ENCODE measurements at regions not wholly inside any gene's neighbourhood (a gene's known extent, or its start where the extent isn't known, plus 50 kb on each side); places are given as distances from the start of the nearest gene placed in this dataset.

DNA sequence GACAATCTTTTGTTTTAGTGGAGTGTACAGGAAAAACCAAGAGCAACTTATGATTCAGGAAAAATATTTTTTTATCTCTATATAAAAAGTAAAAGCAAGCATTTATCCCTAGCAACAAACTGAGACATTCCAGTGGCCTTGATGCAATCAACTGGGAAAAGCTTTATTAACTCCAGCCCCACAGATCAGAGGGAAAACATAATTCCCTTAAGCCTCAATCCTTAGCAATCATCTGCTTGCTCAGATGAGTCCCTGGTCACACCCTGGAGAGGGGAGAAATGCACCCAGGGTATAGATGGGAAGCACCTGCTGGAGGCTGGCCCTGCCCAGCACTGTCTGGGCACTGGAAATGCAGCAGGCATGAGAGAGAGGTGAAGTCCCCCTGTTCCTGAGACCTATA is 636.6 kb downstream of the TNS3 start:
- Mint-ChIP-seq H3K4me3 (no peak overlapping the region), H3K36me3 (ENCODE audit: low read depth) (no peaks in the 10 kb centered on the region), H3K4me1 (ENCODE audit: low read depth) (no peaks in the 10 kb centered on the region), H3K9me3 (no peaks in the 10 kb centered on the region), H3K27me3 (ENCODE audit: low read depth) (no peaks in the 10 kb centered on the region), H3K27ac (no peak overlapping the region)
- intact Hi-C loops (cut with micrococcal nuclease), result no loop called here
- CTCF ChIA-PET, result no interaction called here
- DNase-seq, result no peak

DNA sequence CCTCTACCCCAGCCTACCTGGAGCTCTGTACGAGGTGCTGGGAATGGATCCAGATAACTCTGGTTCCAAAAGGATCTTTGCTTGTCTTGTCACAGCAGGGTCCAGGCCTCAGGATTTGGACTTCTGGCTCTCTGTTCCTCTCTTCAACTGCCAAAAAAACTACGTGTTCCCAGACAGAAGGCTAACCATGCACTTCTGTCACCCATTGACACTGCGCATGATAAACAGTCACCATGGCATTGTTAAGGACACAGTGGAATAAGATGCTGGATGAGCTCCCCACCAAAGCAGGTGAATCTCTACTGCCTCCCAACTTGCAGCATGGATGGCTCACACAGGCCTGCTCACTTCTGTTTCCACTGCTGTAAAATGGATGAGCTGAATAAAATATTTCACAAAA is 637.9 kb downstream of the TNS3 start:
- Mint-ChIP-seq H3K9me3 (no peaks in the 10 kb centered on the region), H3K4me3 (no peak overlapping the region), H3K4me1 (ENCODE audit: low read depth) (no peaks in the 10 kb centered on the region), H3K27ac (no peak overlapping the region), H3K27me3 (ENCODE audit: low read depth) (no peaks in the 10 kb centered on the region), H3K36me3 (ENCODE audit: low read depth) (no peaks in the 10 kb centered on the region)
- intact Hi-C loops (cut with micrococcal nuclease), result no loop called here
- DNase-seq, result no peak
- CTCF ChIA-PET, result no interaction called here

DNA sequence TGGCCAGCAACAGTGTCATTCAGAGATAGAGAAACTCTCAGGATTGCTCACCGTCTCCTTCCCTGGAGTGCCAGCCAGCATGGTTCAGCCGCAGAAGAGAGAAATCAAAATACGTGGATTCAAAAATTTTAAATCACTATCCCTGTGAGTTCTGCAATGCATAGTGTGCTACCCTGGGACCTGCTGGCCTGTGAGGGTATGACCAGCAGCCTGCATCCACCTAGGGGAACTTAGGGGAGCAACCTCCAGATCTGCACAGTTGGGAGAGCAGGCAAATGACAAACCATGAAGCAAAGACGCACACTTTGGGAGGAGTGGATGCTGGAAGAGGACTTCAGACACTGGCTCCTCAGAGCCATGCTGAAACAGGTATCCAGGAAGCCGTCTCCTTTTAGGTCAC is 639.3 kb downstream of the TNS3 start:
- intact Hi-C loops (cut with micrococcal nuclease), result no loop called here
- no peak overlapping the region for H3K27ac Mint-ChIP-seq
- DNase-seq, result no peak
- no peaks in the 10 kb centered on the region for H3K27me3 Mint-ChIP-seq (ENCODE audit: low read depth)
- H3K9me3 Mint-ChIP-seq, result no peaks in the 10 kb centered on the region
- no peaks in the 10 kb centered on the region for H3K36me3 Mint-ChIP-seq (ENCODE audit: low read depth)
- no peak overlapping the region for H3K4me3 Mint-ChIP-seq
- no peaks in the 10 kb centered on the region for H3K4me1 Mint-ChIP-seq (ENCODE audit: low read depth)
- CTCF ChIA-PET, result no interaction called here

- H3K36me3 Mint-ChIP-seq (ENCODE audit: low read depth), result no peaks in the 10 kb centered on the region
- H3K4me3 Mint-ChIP-seq, result no peak overlapping the region
- no peaks in the 10 kb centered on the region for H3K4me1 Mint-ChIP-seq (ENCODE audit: low read depth)
- intact Hi-C loops (cut with micrococcal nuclease), result no loop called here
- DNase-seq, result no peak
- no peaks in the 10 kb centered on the region for H3K9me3 Mint-ChIP-seq
- no peaks in the 10 kb centered on the region for H3K27me3 Mint-ChIP-seq (ENCODE audit: low read depth)
- no peak overlapping the region for H3K27ac Mint-ChIP-seq
- CTCF ChIA-PET, result no interaction called here
Measured at GRCh38 chr7:46940178-46940577, 641.7 kb downstream of the TNS3 start.

DNA sequence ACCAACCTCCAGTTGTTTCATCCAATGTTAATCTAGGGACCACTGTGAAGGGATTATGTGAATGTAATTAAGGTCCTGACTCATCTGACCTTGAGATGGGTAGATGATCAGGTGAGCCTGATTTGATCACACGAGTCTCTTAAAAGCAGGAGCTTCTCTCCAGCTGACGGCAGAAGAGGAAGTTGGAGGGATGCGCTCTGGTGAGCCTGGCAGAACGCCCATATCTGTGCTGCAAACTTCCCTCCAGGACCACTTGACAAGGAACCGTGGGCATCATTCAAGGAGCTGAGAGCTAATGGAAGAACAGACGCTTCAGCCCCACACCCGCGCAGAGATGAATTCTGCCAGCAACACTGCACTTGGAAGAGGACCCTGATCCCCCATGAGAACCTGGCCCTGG is 642.4 kb downstream of the TNS3 start:
- Mint-ChIP-seq H3K4me1 (ENCODE audit: low read depth) (no peaks in the 10 kb centered on the region), H3K27ac (no peak overlapping the region), H3K27me3 (ENCODE audit: low read depth) (no peaks in the 10 kb centered on the region), H3K9me3 (no peaks in the 10 kb centered on the region), H3K36me3 (ENCODE audit: low read depth) (no peaks in the 10 kb centered on the region), H3K4me3 (no peak overlapping the region)
- DNase-seq, result no peak
- intact Hi-C loops (cut with micrococcal nuclease), result no loop called here
- CTCF ChIA-PET, result no interaction called here

GRCh38 chr7:46939089-46939488 is 642.8 kb downstream of the TNS3 start:
- no peaks in the 10 kb centered on the region for H3K27me3 Mint-ChIP-seq (ENCODE audit: low read depth)
- H3K9me3 Mint-ChIP-seq, result no peaks in the 10 kb centered on the region
- intact Hi-C loops (cut with micrococcal nuclease), result no loop called here
- CTCF ChIA-PET, result no interaction called here
- no peak for DNase-seq
- no peaks in the 10 kb centered on the region for H3K4me1 Mint-ChIP-seq (ENCODE audit: low read depth)
- no peak overlapping the region for H3K4me3 Mint-ChIP-seq
- no peak overlapping the region for H3K27ac Mint-ChIP-seq
- no peaks in the 10 kb centered on the region for H3K36me3 Mint-ChIP-seq (ENCODE audit: low read depth)

GRCh38 chr7:46937826-46938225 is 644.1 kb downstream of the TNS3 start:
- CTCF ChIA-PET, result interaction anchor here (0.6 kb wide), 2 partner anchors 12 kb away, joined by 3 read pairs; no protein-coding TSS in a partner anchor
- Mint-ChIP-seq H3K4me3 (no peak overlapping the region), H3K4me1 (ENCODE audit: low read depth) (no peaks in the 10 kb centered on the region), H3K9me3 (no peaks in the 10 kb centered on the region), H3K36me3 (ENCODE audit: low read depth) (no peaks in the 10 kb centered on the region), H3K27ac (no peak overlapping the region), H3K27me3 (ENCODE audit: low read depth) (no peaks in the 10 kb centered on the region)
- DNase-seq, result no peak
- intact Hi-C loops (cut with micrococcal nuclease), result no loop called here

- DNase-seq, result no peak
- intact Hi-C loops (cut with micrococcal nuclease), result no loop called here
- H3K4me1 Mint-ChIP-seq (ENCODE audit: low read depth), result no peaks in the 10 kb centered on the region
- H3K4me3 Mint-ChIP-seq, result no peak overlapping the region
- no peak overlapping the region for H3K27ac Mint-ChIP-seq
- CTCF ChIA-PET, result no interaction called here
- no peaks in the 10 kb centered on the region for H3K27me3 Mint-ChIP-seq (ENCODE audit: low read depth)
- no peaks in the 10 kb centered on the region for H3K36me3 Mint-ChIP-seq (ENCODE audit: low read depth)
- H3K9me3 Mint-ChIP-seq, result no peaks in the 10 kb centered on the region
Measured at GRCh38 chr7:46934198-46934825, 647.6 kb downstream of the TNS3 start.

DNA sequence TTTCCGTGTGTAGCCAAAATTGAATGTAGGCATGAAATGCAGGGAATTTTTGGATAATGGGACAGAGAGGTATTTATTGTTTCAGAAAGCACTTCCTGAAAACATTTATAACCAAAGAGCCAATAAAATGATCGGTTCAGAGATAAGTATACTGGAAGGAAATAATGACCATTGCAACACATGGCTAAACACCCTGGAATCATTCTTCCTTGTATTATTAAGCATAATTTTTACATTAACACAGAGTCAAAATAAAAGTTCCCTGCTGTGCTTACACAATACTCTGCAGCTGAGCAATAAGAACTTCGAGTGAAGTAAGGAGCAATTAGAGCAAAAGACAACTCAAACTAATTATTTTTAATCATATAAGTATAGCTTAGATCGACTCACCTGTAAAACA is 648.3 kb downstream of the TNS3 start:
- Mint-ChIP-seq H3K4me3 (no peak overlapping the region), H3K27ac (no peak overlapping the region), H3K9me3 (no peaks in the 10 kb centered on the region), H3K4me1 (ENCODE audit: low read depth) (no peaks in the 10 kb centered on the region), H3K27me3 (ENCODE audit: low read depth) (no peaks in the 10 kb centered on the region), H3K36me3 (ENCODE audit: low read depth) (no peaks in the 10 kb centered on the region)
- CTCF ChIA-PET, result no interaction called here
- DNase-seq, result no peak
- intact Hi-C loops (cut with micrococcal nuclease), result no loop called here

DNA sequence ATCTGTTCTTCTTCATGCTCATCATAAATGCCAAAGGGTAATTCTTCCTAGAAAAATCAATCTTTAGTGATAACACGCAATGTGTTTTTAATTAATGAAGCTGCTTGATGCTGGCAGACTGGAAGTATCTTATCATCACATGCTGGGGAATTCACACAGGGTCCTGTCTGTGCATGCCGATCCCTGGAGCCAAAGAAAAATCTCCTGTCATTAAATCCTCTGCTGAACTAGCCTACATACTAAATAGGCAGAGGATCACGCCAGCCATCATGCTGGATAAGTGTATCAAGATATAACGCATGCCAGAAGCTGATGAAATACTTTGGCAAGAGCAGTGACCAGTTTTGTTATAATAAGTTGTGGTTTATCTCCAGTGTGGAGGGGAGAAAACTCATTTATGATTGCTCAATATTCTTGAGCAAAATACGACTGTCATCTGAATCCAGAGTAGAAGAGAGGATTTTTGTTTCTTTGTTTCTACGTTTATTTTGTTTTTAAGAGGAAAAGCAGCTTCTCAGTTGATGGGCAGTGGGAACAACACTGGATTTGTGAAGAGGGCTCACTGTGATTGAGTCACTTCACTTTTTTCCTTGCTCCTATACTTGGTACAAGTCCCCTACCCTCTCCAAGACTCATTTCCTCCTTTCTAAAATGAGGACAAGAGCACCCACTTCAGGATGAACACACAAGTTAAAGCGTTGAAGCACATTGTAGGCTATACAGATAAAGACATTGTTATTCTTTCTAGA is 649.1 kb downstream of the TNS3 start:
- no peak overlapping the region for H3K27ac Mint-ChIP-seq
- DNase-seq, result no peak
- no peaks in the 10 kb centered on the region for H3K27me3 Mint-ChIP-seq (ENCODE audit: low read depth)
- intact Hi-C loops (cut with micrococcal nuclease), result no loop called here
- CTCF ChIA-PET, result no interaction called here
- no peaks in the 10 kb centered on the region for H3K4me1 Mint-ChIP-seq (ENCODE audit: low read depth)
- H3K36me3 Mint-ChIP-seq (ENCODE audit: low read depth), result no peaks in the 10 kb centered on the region
- no peaks in the 10 kb centered on the region for H3K9me3 Mint-ChIP-seq
- H3K4me3 Mint-ChIP-seq, result no peak overlapping the region

DNA sequence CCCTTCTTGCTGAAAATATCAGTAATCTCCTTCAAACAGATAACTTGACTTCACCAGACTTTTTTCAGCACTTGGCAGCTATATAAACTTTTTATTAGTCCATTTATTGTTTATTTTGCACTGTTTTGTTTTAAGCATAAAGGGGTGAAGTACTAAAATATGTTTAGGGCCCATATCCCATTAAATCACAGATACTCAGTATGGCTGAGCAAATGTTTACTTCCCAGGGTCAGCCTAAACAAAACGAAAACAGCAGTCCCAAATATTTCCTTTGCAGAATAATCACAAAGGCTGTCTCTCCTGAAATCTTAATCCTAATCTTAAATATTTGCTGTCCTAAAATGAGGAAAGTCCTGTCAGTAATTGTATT is 649.6 kb downstream of the TNS3 start:
- no peak overlapping the region for H3K4me3 Mint-ChIP-seq
- CTCF ChIA-PET, result no interaction called here
- H3K36me3 Mint-ChIP-seq (ENCODE audit: low read depth), result no peaks in the 10 kb centered on the region
- no peaks in the 10 kb centered on the region for H3K27me3 Mint-ChIP-seq (ENCODE audit: low read depth)
- no peak for DNase-seq
- H3K27ac Mint-ChIP-seq, result no peak overlapping the region
- no peaks in the 10 kb centered on the region for H3K9me3 Mint-ChIP-seq
- H3K4me1 Mint-ChIP-seq (ENCODE audit: low read depth), result no peaks in the 10 kb centered on the region
- intact Hi-C loops (cut with micrococcal nuclease), result no loop called here

GRCh38 chr7:46930366-46930765 is 651.5 kb downstream of the TNS3 start:
- Mint-ChIP-seq H3K27me3 (ENCODE audit: low read depth) (no peaks in the 10 kb centered on the region), H3K4me1 (ENCODE audit: low read depth) (no peaks in the 10 kb centered on the region), H3K4me3 (no peak overlapping the region), H3K9me3 (peaks cover 2% of the 10 kb centered on the region), H3K27ac (no peak overlapping the region), H3K36me3 (ENCODE audit: low read depth) (no peaks in the 10 kb centered on the region)
- DNase-seq, result no peak
- CTCF ChIA-PET, result no interaction called here
- intact Hi-C loops (cut with micrococcal nuclease), result no loop called here

- CTCF ChIA-PET, result no interaction called here
- Mint-ChIP-seq H3K4me1 (ENCODE audit: low read depth) (no peaks in the 10 kb centered on the region), H3K9me3 (peaks cover 3% of the 10 kb centered on the region)
Measured at GRCh38 chr7:46929359-46929758, 652.6 kb downstream of the TNS3 start.

More at GRCh38 chr7:46929359-46929758, 652.6 kb downstream of the TNS3 start:
- no peaks in the 10 kb centered on the region for H3K27me3 Mint-ChIP-seq (ENCODE audit: low read depth)
- intact Hi-C loops (cut with micrococcal nuclease), result no loop called here
- no peak overlapping the region for H3K27ac Mint-ChIP-seq
- H3K4me3 Mint-ChIP-seq, result no peak overlapping the region
- no peaks in the 10 kb centered on the region for H3K36me3 Mint-ChIP-seq (ENCODE audit: low read depth)
- DNase-seq, result no peak

All from activated naive CD4-positive, alpha-beta T cell treated with anti-CD3 and anti-CD28 coated beads for 36 hours (primary cell).